Brain microvascular endothelial cell (primary cell): ENCODE measurements at regions not wholly inside any gene's neighbourhood (a gene's known extent, or its start where the extent isn't known, plus 50 kb on each side); places are given as distances from the start of the nearest gene placed in this dataset.
"Not testable (repeated sequence)": the region's sequence is repeated elsewhere in the genome, so short reads cannot be mapped to it uniquely, and the experiment has no call there.

Experiments
- DNase-seq: peaks from one replicate; pipeline ENCODE4 v3.0.0-alpha.2; 2020
- H3K27ac ChIP-seq: fragments of 250-450 bp; sonication (Bioruptor Pico); 2 replicates; pipeline ENCODE4 v1.5.1; 2020; ENCODE audit warnings: mild to moderate bottlenecking, moderate library complexity
- H3K27me3 ChIP-seq: fragments of 250-450 bp; sonication (Bioruptor Pico); replicated peaks from 2 replicates; pipeline ENCODE4 v1.5.1; 2020; ENCODE audit warnings: mild to moderate bottlenecking
- H3K36me3 ChIP-seq: fragments of 250-450 bp; sonication (Bioruptor Pico); replicated peaks from 2 replicates; pipeline ENCODE4 v1.5.1; 2020; ENCODE audit warnings: mild to moderate bottlenecking
- H3K4me3 ChIP-seq: 2 replicates; pipeline ENCODE4 v1.5.1; 2011; ENCODE audit warnings: low read depth, mild to moderate bottlenecking, control low read depth, low read length, moderate library complexity
- in situ Hi-C: cut with HindIII; loops from 2 replicates; pipeline ENCODE4 v1.10.0; 2017; ENCODE audit warnings: low sequenced_read_pairs, low pct_ligation_motif_present
- TF ChIP-seq, protein P1 (sequence below): IDR thresholded peaks from 2 replicates; pipeline ENCODE4 v1.5.1; 2011; ENCODE audit warnings: low read depth, mild to moderate bottlenecking, moderate library complexity, low read length, control low read depth, inconsistent platforms; ENCODE audit errors: missing control alignments

DNA sequence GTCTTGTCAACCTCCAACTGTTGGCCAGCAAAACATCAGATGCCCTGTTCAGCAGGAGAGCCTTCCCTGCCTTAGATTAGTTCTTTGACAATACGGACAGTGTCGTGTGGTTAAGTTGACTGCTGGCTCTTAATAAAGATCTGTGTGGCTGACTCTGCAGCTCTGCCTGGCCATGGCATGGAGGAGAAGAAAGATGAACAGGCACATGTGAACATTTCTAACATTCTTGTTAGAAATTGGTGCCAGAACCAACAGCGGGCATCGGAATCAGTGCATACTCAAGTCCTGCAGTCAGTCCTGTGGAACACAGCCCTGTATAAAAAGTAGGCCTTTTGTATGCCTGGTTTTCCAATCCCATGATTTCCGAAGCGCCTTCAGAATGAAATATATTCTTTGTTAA lies 455.6 kb downstream of the POM121L12 start:
- no peak overlapping the region for H3K27ac ChIP-seq
- in situ Hi-C loops, result no loop called here
- TF ChIP-seq, protein P1, sequence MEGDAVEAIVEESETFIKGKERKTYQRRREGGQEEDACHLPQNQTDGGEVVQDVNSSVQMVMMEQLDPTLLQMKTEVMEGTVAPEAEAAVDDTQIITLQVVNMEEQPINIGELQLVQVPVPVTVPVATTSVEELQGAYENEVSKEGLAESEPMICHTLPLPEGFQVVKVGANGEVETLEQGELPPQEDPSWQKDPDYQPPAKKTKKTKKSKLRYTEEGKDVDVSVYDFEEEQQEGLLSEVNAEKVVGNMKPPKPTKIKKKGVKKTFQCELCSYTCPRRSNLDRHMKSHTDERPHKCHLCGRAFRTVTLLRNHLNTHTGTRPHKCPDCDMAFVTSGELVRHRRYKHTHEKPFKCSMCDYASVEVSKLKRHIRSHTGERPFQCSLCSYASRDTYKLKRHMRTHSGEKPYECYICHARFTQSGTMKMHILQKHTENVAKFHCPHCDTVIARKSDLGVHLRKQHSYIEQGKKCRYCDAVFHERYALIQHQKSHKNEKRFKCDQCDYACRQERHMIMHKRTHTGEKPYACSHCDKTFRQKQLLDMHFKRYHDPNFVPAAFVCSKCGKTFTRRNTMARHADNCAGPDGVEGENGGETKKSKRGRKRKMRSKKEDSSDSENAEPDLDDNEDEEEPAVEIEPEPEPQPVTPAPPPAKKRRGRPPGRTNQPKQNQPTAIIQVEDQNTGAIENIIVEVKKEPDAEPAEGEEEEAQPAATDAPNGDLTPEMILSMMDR, result no peak
- no peak for DNase-seq
- H3K27me3 ChIP-seq, result no peaks in the 10 kb centered on the region
- H3K4me3 ChIP-seq, result no peak overlapping the region
- no peaks in the 10 kb centered on the region for H3K36me3 ChIP-seq

DNA sequence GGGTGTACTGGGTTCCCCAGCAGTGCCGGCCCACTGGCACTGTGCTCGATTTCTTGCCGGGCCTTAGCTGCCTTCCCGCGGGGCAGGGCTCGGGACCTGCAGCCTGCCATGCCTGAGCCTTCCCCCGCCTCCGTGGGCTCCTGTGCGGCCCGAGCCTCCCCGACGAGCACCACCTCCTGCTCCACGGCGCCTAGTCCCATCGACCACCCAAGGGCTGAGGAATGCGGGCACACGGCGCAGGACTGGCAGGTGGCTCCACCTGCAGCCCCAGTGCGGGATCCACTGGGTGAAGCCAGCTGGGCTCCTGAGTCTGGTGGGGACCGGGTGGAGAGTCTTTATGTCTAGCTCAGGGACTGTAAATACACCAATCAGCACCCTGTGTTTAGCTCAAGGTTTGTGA lies 459.7 kb downstream of the POM121L12 start:
- H3K36me3 ChIP-seq, H3K4me3 ChIP-seq, H3K27ac ChIP-seq, in situ Hi-C loops, H3K27me3 ChIP-seq, DNase-seq: not testable (repeated sequence)

DNA sequence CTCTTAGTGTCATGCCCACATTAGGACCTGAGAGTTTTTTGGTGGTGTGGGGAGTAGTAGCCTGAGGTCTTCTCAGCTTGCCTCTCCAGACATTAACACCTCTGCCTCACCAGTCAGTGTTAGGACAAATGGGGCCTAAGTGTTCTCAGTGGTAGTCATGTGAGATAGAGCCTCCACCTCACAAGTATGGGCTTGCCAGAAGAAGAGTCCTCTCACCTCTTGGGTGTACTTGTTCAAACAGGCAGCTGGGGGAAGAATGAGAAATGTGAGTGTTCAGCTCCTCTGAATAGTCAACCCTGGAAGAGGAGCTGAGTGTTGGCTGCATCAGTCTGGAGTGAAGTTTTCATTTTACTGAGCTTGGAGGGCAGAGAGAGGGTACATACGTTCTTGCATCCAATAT lies 464.6 kb downstream of the POM121L12 start:
- Histone ChIP-seq H3K27ac (no peak overlapping the region), H3K36me3 (no peaks in the 10 kb centered on the region), H3K27me3 (no peaks in the 10 kb centered on the region), H3K4me3 (no peak overlapping the region)
- TF ChIP-seq, protein P1, result no peak
- DNase-seq, result no peak
- in situ Hi-C loops, result no loop called here

DNA sequence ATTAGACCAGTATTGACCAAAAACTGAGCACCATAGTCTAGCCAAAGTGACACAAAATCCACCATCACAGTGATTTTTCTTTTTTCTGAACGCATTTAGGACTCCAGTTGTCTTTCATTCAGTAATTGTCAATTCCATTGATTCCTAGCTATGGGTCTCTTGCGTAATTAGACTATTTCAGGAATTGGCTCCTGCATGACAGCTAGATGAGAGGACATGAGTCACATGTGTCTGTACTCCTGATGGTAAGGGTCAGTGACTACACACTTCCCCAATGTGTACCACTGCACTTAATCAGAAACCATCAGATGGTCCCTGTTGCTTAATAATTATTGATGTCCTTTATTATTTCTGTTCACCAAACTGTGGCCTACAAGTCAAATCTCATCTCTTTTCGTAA lies 469.5 kb downstream of the POM121L12 start:
- in situ Hi-C loops, result no loop called here
- DNase-seq, result no peak

DNA sequence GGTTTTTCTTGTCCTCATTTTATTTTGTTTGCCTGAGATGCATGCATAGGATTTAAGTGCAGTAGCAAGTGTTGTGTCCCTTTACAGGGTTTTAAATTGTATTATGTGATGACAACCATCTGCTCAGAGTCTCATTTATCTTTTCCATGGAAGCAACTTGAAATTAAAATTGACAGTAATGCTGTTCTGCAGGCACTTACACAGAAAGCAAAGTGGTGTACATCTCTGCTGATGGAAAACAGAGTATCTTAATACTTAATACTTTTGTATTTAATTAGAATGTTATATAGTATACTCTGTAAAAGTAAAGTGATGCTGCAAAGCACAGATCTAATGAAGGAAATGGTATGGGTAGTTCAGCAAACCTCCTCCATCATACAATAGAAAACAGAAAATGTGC lies 482.9 kb downstream of the POM121L12 start:
- TF ChIP-seq, protein P1, result no peak
- in situ Hi-C loops, result no loop called here
- H3K4me3 ChIP-seq, result no peak overlapping the region
- H3K27ac ChIP-seq, result no peak overlapping the region
- no peaks in the 10 kb centered on the region for H3K27me3 ChIP-seq
- DNase-seq, result no peak
- H3K36me3 ChIP-seq, result no peaks in the 10 kb centered on the region

More for the DNA sequence above, 469.5 kb downstream of the POM121L12 start:
- TF ChIP-seq, protein P1, result no peak
- Histone ChIP-seq H3K36me3 (no peaks in the 10 kb centered on the region), H3K27ac (no peak overlapping the region), H3K27me3 (no peaks in the 10 kb centered on the region), H3K4me3 (no peak overlapping the region)

DNA sequence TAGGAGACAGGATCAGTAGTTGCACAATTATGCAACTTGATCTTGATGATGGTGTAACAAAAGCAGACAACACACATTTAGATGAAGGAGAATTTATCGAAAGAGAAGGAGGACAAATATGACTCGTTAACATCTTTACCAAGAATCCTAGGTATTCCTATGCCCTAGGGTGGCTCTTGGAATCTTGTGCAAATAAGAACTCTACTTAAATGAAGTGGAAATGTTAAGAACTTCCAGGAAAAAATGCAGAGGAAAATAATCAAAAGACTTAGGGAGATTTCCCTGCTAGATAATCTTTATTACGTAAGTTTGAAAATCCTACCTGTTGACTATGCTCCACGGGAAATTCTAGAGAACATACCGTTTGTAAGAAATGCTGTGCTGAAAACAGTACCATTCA lies 485.4 kb downstream of the POM121L12 start:
- H3K27ac ChIP-seq, result no peak overlapping the region
- no peaks in the 10 kb centered on the region for H3K36me3 ChIP-seq
- TF ChIP-seq, protein P1, result no peak
- H3K27me3 ChIP-seq, result no peaks in the 10 kb centered on the region
- in situ Hi-C loops, result no loop called here
- no peak for DNase-seq
- H3K4me3 ChIP-seq, result no peak overlapping the region
